ENCODE measurements at regions not wholly inside any gene's neighbourhood (a gene's known extent, or its start where the extent isn't known, plus 50 kb on each side); places are given as distances from the start of the nearest gene placed in this dataset.

DNA sequence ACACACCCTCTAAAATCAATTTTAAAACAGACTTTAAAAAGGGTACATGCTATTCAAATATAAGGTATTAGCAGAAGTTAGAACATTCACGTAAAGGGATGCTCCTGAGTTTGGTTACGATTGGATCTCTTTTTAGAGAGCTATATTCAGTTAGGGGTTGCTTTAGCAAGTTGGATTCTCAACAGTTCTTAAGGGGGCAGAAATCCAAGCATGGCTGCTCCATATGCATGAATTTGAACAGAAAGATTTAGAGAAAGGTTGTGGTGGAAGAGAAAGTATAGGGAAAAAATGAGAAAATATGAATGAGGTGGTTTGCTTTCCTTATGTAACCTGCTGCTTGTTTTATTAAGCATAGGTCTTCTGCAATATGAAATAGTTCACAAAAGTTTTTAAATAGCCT, 855.1 kb downstream of the SORCS1 start:
- TF ChIP-seq, protein P1, sequence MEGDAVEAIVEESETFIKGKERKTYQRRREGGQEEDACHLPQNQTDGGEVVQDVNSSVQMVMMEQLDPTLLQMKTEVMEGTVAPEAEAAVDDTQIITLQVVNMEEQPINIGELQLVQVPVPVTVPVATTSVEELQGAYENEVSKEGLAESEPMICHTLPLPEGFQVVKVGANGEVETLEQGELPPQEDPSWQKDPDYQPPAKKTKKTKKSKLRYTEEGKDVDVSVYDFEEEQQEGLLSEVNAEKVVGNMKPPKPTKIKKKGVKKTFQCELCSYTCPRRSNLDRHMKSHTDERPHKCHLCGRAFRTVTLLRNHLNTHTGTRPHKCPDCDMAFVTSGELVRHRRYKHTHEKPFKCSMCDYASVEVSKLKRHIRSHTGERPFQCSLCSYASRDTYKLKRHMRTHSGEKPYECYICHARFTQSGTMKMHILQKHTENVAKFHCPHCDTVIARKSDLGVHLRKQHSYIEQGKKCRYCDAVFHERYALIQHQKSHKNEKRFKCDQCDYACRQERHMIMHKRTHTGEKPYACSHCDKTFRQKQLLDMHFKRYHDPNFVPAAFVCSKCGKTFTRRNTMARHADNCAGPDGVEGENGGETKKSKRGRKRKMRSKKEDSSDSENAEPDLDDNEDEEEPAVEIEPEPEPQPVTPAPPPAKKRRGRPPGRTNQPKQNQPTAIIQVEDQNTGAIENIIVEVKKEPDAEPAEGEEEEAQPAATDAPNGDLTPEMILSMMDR (IDR thresholded peaks at IDR 0.05 in 8 of 11, conservative IDR thresholded peaks at IDR 0.05 in 3 of 11): no peak
- TF ChIP-seq POLR2A (IDR thresholded peaks at IDR 0.05): no peak

Data from spleen (tissue), 7 donors.